SK-N-SH (cell line): ENCODE measurements at regions not wholly inside any gene's neighbourhood (a gene's known extent, or its start where the extent isn't known, plus 50 kb on each side); places are given as distances from the start of the nearest gene placed in this dataset.

Experiments
- CTCF ChIA-PET: fragments of 300-600, 350-600 bp; formaldehyde crosslinking; extraction: SDS; loops from one replicate; lab custom pipeline; 2021; lab: Yijun Ruan, JAX
- POLR2A ChIA-PET: fragments of 350-600 bp; sonication (Branson Sonifier 250); formaldehyde crosslinking; extraction: SDS; loops from one replicate; lab custom pipeline; 2020; ENCODE audit warnings: antibody characterized with exemption, inconsistent platforms; lab: Yijun Ruan, JAX
- DNase-seq: peaks from one replicate; pipeline ENCODE4 v3.0.0; 2012
- H2AFZ ChIP-seq: fragments of 200-600 bp; sonication (generic); 2 replicates; pipeline ENCODE4 v1.8.1; 2016; ENCODE audit warnings: antibody characterized with exemption, mild to moderate bottlenecking, low read depth
- H3F3A ChIP-seq: fragments of 200-600 bp; sonication (generic); replicated peaks from 2 replicates; pipeline ENCODE3; 2016; ENCODE audit warnings: antibody characterized with exemption, mild to moderate bottlenecking; ENCODE audit not compliant: insufficient read depth
- H3K27ac ChIP-seq, 2 experiments: fragments of 200-500 bp in 1 of 2; fragments of 200-600 bp in 1 of 2; sonication (Bioruptor generic) in 1 of 2; sonication (generic), shearing (Covaris generic) in 1 of 2; 2 replicates each; pipeline versions ENCODE4 v1.5.1 to v1.6.1; 2014 to 2016; ENCODE audit warnings: low read depth in 2 of 2, inconsistent platforms in 1 of 2, low read length in 1 of 2, mild to moderate bottlenecking in 1 of 2, mixed read lengths in 1 of 2
- H3K27me3 ChIP-seq: fragments of 200-600 bp; sonication (generic), shearing (Covaris generic); 2 replicates; pipeline ENCODE4 v1.6.1; 2016; ENCODE audit warnings: mixed run types; ENCODE audit not compliant: insufficient read depth
- H3K36me3 ChIP-seq, 2 experiments: fragments of 200-500 bp in 1 of 2; fragments of 200-600 bp in 1 of 2; sonication (Bioruptor generic) in 1 of 2; sonication (generic) in 1 of 2; replicated peaks in 1 of 2; 2 replicates each; pipeline versions ENCODE3 to v1.5.1; 2014 to 2016; ENCODE audit warnings: low read length in 1 of 2, mild to moderate bottlenecking in 1 of 2; ENCODE audit not compliant: insufficient read depth in 2 of 2, control insufficient read depth in 1 of 2
- H3K4me1 ChIP-seq, 2 experiments: fragments of 200-500 bp in 1 of 2; fragments of 200-600 bp in 1 of 2; sonication (Bioruptor generic) in 1 of 2; sonication (generic), shearing (Covaris generic) in 1 of 2; 2 replicates each; pipeline versions ENCODE4 v1.5.1 to v1.6.1; 2014 to 2016; ENCODE audit warnings: low read depth in 1 of 2, low read length in 1 of 2, mixed run types in 1 of 2; ENCODE audit not compliant: insufficient read depth in 2 of 2, control insufficient read depth in 1 of 2
- H3K4me2 ChIP-seq: fragments of 200-600 bp; sonication (generic), shearing (Covaris generic); 2 replicates; pipeline ENCODE4 v1.6.1; 2017; ENCODE audit warnings: mixed run types
- H3K4me3 ChIP-seq, 2 experiments: fragments of 200-500 bp in 1 of 2; fragments of 200-600 bp in 1 of 2; sonication (Bioruptor generic) in 1 of 2; sonication (generic), shearing (Covaris generic) in 1 of 2; 2 replicates each; pipeline versions ENCODE4 v1.5.1 to v1.8.1; 2014 to 2016; ENCODE audit warnings: low read depth in 2 of 2, inconsistent platforms in 1 of 2, low read length in 1 of 2, mild to moderate bottlenecking in 1 of 2, mixed read lengths in 1 of 2, moderate library complexity in 1 of 2
- H3K79me2 ChIP-seq: fragments of 200-600 bp; sonication (generic); 2 replicates; pipeline ENCODE4 v1.8.1; 2017; ENCODE audit warnings: mild to moderate bottlenecking; ENCODE audit not compliant: insufficient read depth
- H3K9ac ChIP-seq: fragments of 200-600 bp; sonication (generic); 2 replicates; pipeline ENCODE4 v1.6.1; 2017; ENCODE audit warnings: mixed run types
- H3K9me2 ChIP-seq: fragments of 200-600 bp; sonication (generic); 2 replicates; pipeline ENCODE4 v1.6.1; 2017; ENCODE audit warnings: mixed run types
- H3K9me3 ChIP-seq: fragments of 200-600 bp; sonication (generic); 2 replicates; pipeline ENCODE4 v1.6.1; 2017; ENCODE audit warnings: mixed run types, mild to moderate bottlenecking, moderate library complexity
- H4K20me1 ChIP-seq: fragments of 200-600 bp; sonication (generic); 2 replicates; pipeline ENCODE4 v1.6.1; 2017; ENCODE audit warnings: mild to moderate bottlenecking, mixed run types; ENCODE audit not compliant: insufficient read depth
- CTCF ChIP-seq: fragments of 200-600 bp; sonication (generic); IDR thresholded peaks from 2 replicates; pipeline ENCODE4 v1.6.1; 2017; ENCODE audit warnings: antibody characterized with exemption, mild to moderate bottlenecking, moderate library complexity
- ELF1 ChIP-seq: IDR thresholded peaks from 2 replicates; pipeline ENCODE4 v1.4.0; 2012
- FOXJ3 ChIP-seq: sonication (generic); formaldehyde crosslinking; IDR thresholded peaks from 2 replicates; pipeline ENCODE4 v1.5.1; 2020; ENCODE audit warnings: mild to moderate bottlenecking, missing genetic modification reagents
- GABPA ChIP-seq: IDR thresholded peaks from 2 replicates; pipeline ENCODE4 v1.4.0; 2012; ENCODE audit warnings: low read depth, mild to moderate bottlenecking
- GATA2 ChIP-seq: sonication (generic); formaldehyde crosslinking; IDR thresholded peaks from 2 replicates; pipeline ENCODE4 v1.5.0; 2020; ENCODE audit warnings: mild to moderate bottlenecking, missing genetic modification reagents
- JUND ChIP-seq: IDR thresholded peaks from 2 replicates; pipeline ENCODE4 v1.4.0; 2012
- MXI1 ChIP-seq: IDR thresholded peaks from 2 replicates; pipeline ENCODE4 v1.6.1; 2012; ENCODE audit warnings: mild to moderate bottlenecking, low read depth, low read length, improper control_type of control experiment
- NRF1 ChIP-seq: IDR thresholded peaks from 2 replicates; pipeline ENCODE4 v1.6.1; 2012; ENCODE audit warnings: low read depth, mild to moderate bottlenecking, low read length
- PBX3 ChIP-seq: IDR thresholded peaks from 2 replicates; pipeline ENCODE4; 2012
- RAD21 ChIP-seq: IDR thresholded peaks from 2 replicates; pipeline ENCODE4 v1.6.1; 2012; ENCODE audit warnings: mild to moderate bottlenecking, low read length
- RCOR1 ChIP-seq: fragments of 150-350 bp; IDR thresholded peaks from 2 replicates; pipeline ENCODE4 v1.6.1; 2017; ENCODE audit warnings: antibody characterized with exemption, low read length
- RFX5 ChIP-seq: IDR thresholded peaks from 2 replicates; pipeline ENCODE4 v1.6.1; 2012; ENCODE audit warnings: mild to moderate bottlenecking, improper control_type of control experiment, low read length
- SIN3A ChIP-seq: IDR thresholded peaks from 2 replicates; pipeline ENCODE4 v1.6.1; 2012; ENCODE audit warnings: low read depth, mild to moderate bottlenecking, low read length, moderate library complexity, borderline replicate concordance
- SMC3 ChIP-seq: IDR thresholded peaks from 2 replicates; pipeline ENCODE4 v1.6.1; 2012; ENCODE audit warnings: low read depth, low read length, improper control_type of control experiment
- TAF1 ChIP-seq: IDR thresholded peaks from 2 replicates; pipeline ENCODE4 v1.6.1; 2012; ENCODE audit warnings: low read depth, mild to moderate bottlenecking, low read length, moderate library complexity, borderline replicate concordance
- TCF12 ChIP-seq: IDR thresholded peaks from 2 replicates; pipeline ENCODE4 v1.4.0; 2012
- ZBTB33 ChIP-seq: IDR thresholded peaks from 2 replicates; pipeline ENCODE4 v1.4.0; 2012; ENCODE audit warnings: low read depth, borderline replicate concordance
- whole genome bisulfite sequencing: methylation state at CpG from one replicate; pipeline ENCODE4 v1.1.6; 2017; ENCODE audit warnings: low lambda C conversion rate; 5-methylcytosine and 5-hydroxymethylcytosine counted together
- TF ChIP-seq, protein P1 (sequence below): fragments of 150-350 bp; IDR thresholded peaks from 2 replicates; pipeline ENCODE4 v1.6.1; 2016; ENCODE audit warnings: mild to moderate bottlenecking, low read depth, low read length

GRCh38 chr5:26482810-26483375, 555.5 kb downstream of the CDH9 start:
- no peaks in the 10 kb centered on the region for H4K20me1 ChIP-seq
- no peaks in the 10 kb centered on the region for H3K9me3 ChIP-seq
- H3F3A ChIP-seq, result no peaks in the 10 kb centered on the region
- H3K9me2 ChIP-seq, result no peaks in the 10 kb centered on the region
- no peaks in the 10 kb centered on the region for H3K36me3 ChIP-seq
- peak overlapping the region; percentile 69 for H3K4me2 ChIP-seq
- TF ChIP-seq TAF1 (no peak), RAD21 (peak; percentile 64), CTCF (peak; percentile 68), SMC3 (peak; percentile 37)
- TF ChIP-seq, all 33 proteins: peak for 3
- no peak overlapping the region for H3K27ac ChIP-seq
- CTCF ChIA-PET, result interaction anchor here (0.8 to 1.9 kb wide), 5 partner anchors 12 to 1854 kb away, joined by 3 to 4 read pairs (median 3); no protein-coding TSS in a partner anchor
- H2AFZ ChIP-seq, result peak overlapping the region; percentile 79
- H3K4me1 ChIP-seq, result no peaks in the 10 kb centered on the region
- H3K79me2 ChIP-seq, result no peaks in the 10 kb centered on the region
- DNase-seq, result peak; percentile 63
- H3K4me3 ChIP-seq, result peak overlapping the region; percentile 30 to 55; a peak in 3 of 4 replicates
- no peak overlapping the region for H3K9ac ChIP-seq
- POLR2A ChIA-PET, result no interaction called here
- 2% methylated on average over 2 of the region's 2 CpGs for WGBS
- no peaks in the 10 kb centered on the region for H3K27me3 ChIP-seq

- Histone ChIP-seq H3K4me2 (peak overlapping the region; percentile 69), H3K36me3 (no peaks in the 10 kb centered on the region), H2AFZ (peak overlapping the region; percentile 79), H3F3A (no peaks in the 10 kb centered on the region), H4K20me1 (no peaks in the 10 kb centered on the region), H3K4me1 (no peaks in the 10 kb centered on the region), H3K9ac (no peak overlapping the region), H3K9me3 (no peaks in the 10 kb centered on the region), H3K27me3 (no peaks in the 10 kb centered on the region), H3K9me2 (no peaks in the 10 kb centered on the region), H3K27ac (no peak overlapping the region), H3K79me2 (no peaks in the 10 kb centered on the region), H3K4me3 (peak overlapping the region; percentile 30 to 55; a peak in 3 of 4 replicates)
- DNase-seq, result no peak
- ChIA-PET POLR2A (no interaction called here), CTCF (interaction anchor here (0.8 to 1.9 kb wide), 6 partner anchors 12 to 1854 kb away, joined by 3 to 4 read pairs (median 3); no protein-coding TSS in a partner anchor)
- WGBS, result 9% methylated on average over 5 of the region's 5 CpGs
- no peak for TF ChIP-seq JUND
- no peak for TF ChIP-seq ELF1
- TF ChIP-seq SIN3A, result no peak
- TF ChIP-seq MXI1, result no peak
- no peak for TF ChIP-seq TCF12
- no peak for TF ChIP-seq GATA2
- TF ChIP-seq FOXJ3 (CRISPR knock-in tag), result no peak
- TF ChIP-seq CTCF, result no peak
- no peak for TF ChIP-seq PBX3
- no peak for TF ChIP-seq RAD21
- TF ChIP-seq, protein P1, sequence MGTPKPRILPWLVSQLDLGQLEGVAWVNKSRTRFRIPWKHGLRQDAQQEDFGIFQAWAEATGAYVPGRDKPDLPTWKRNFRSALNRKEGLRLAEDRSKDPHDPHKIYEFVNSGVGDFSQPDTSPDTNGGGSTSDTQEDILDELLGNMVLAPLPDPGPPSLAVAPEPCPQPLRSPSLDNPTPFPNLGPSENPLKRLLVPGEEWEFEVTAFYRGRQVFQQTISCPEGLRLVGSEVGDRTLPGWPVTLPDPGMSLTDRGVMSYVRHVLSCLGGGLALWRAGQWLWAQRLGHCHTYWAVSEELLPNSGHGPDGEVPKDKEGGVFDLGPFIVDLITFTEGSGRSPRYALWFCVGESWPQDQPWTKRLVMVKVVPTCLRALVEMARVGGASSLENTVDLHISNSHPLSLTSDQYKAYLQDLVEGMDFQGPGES, result no peak
- no peak for TF ChIP-seq SMC3
- no peak for TF ChIP-seq ZBTB33
- TF ChIP-seq GABPA, result no peak
- no peak for TF ChIP-seq RFX5
- TF ChIP-seq NRF1, result no peak
- TF ChIP-seq RCOR1, result no peak
Observed at GRCh38 chr5:26482076-26482809, 556.1 kb downstream of the CDH9 start.
